T-helper 17 cell (primary cell): ENCODE measurements at regions not wholly inside any gene's neighbourhood (a gene's known extent, or its start where the extent isn't known, plus 50 kb on each side); places are given as distances from the start of the nearest gene placed in this dataset.
"Not testable (repeated sequence)": the region's sequence is repeated elsewhere in the genome, so short reads cannot be mapped to it uniquely, and the experiment has no call there.

ENCODE experiments used
- ATAC-seq: fragments of 150-1000 bp; cut with Tn5 transposase; 2 replicates; pipeline ENCODE4 v1.10.0; 2021; ENCODE audit warnings: mild to moderate bottlenecking, moderate library complexity
- DNase-seq, 3 donors: peaks; one replicate each; pipeline versions ENCODE4 v3.0.0 to v3.0.0-alpha.2; 2020 to 2021
- H3K9me3 ChIP-seq: one replicate; pipeline ENCODE4 v1.7.0; 2013; ENCODE audit warnings: low read length, mild to moderate bottlenecking; ENCODE audit not compliant: control insufficient read depth, poor library complexity, severe bottlenecking
- H3K27ac Mint-ChIP-seq: one replicate; pipeline ENCODE4 v1.8.0; 2022; ENCODE audit warnings: mild to moderate bottlenecking, moderate library complexity, mixed read lengths
- H3K27me3 Mint-ChIP-seq: one replicate; pipeline ENCODE4 v1.8.0; 2022; ENCODE audit warnings: mixed read lengths
- H3K36me3 Mint-ChIP-seq: one replicate; pipeline ENCODE4 v1.8.0; 2022; ENCODE audit warnings: low read depth, mixed read lengths
- H3K4me1 Mint-ChIP-seq: one replicate; pipeline ENCODE4 v1.8.0; 2022; ENCODE audit warnings: mild to moderate bottlenecking, mixed read lengths
- H3K4me3 Mint-ChIP-seq: one replicate; pipeline ENCODE4 v1.8.0; 2022; ENCODE audit warnings: mild to moderate bottlenecking, moderate library complexity, mixed read lengths

GRCh38 chr20:51178153-51178552 is 155.2 kb upstream of the KCNG1 start:
- Mint-ChIP-seq H3K4me1 (peaks cover 2% of the 10 kb centered on the region), H3K36me3 (no peaks in the 10 kb centered on the region), H3K27me3 (peaks cover 64% of the 10 kb centered on the region), H3K27ac (no peak overlapping the region), H3K4me3 (no peak overlapping the region)
- ATAC-seq (no peak), DNase-seq (no peak)
- no peaks in the 10 kb centered on the region for H3K9me3 ChIP-seq

- Mint-ChIP-seq H3K36me3 (no peaks in the 10 kb centered on the region), H3K27ac (no peak overlapping the region), H3K27me3 (peaks cover 69% of the 10 kb centered on the region), H3K4me3 (no peak overlapping the region), H3K4me1 (peaks cover 2% of the 10 kb centered on the region)
- DNase-seq (no peak), ATAC-seq (no peak)
- no peaks in the 10 kb centered on the region for H3K9me3 ChIP-seq
These were observed 154.0 kb upstream of the KCNG1 start for GRCh38 chr20:51176876-51177275.

- H3K4me3 Mint-ChIP-seq: no peak overlapping the region
- H3K27me3 Mint-ChIP-seq: peaks cover 65% of the 10 kb centered on the region
- no peaks in the 10 kb centered on the region for H3K36me3 Mint-ChIP-seq
- peaks cover 2% of the 10 kb centered on the region for H3K4me1 Mint-ChIP-seq
- no peak overlapping the region for H3K27ac Mint-ChIP-seq
- DNase-seq: no peak
- no peak for ATAC-seq
- H3K9me3 ChIP-seq: no peaks in the 10 kb centered on the region
These were observed 153.5 kb upstream of the KCNG1 start for GRCh38 chr20:51176446-51176845.

DNA sequence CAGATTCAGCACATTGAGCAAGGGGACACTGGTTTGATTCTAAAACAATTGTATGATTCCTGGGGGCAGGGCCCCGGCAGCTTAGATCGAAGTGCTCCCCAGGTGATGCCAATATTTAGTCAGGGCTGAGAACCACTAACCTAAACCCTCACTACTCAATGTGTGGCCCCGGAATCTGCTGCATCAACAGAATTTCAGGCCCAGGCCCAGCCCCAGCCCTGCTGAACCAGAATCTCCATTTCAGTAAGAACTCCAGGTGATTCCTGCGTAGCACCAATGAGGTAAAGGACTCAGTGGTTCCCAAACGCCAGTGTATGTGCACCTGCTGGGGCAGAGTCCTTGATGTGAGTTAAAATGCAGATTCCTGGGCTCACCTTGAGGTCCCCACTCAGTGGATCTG is 152.8 kb upstream of the KCNG1 start:
- no peaks in the 10 kb centered on the region for H3K36me3 Mint-ChIP-seq

DNA sequence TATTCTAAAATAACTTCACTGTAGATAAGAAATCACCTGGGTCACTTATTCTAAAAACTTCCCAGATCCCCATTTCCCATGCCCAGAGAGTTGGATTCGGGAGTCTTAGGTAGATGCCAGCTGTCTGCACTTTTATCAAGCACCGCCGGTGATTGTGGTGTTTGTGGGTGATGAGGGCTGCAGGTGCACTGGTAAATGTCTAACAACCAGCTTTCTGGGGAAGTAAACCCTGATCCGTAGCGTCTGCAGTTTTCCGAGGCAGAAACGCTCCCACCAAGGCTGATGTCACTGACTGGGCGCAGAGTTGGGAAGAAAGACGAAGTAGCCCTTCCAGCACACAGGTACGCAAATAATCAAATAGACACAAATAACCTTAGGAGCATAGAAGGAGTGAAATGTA is 152.2 kb upstream of the KCNG1 start:
- peaks cover 55% of the 10 kb centered on the region for H3K27me3 Mint-ChIP-seq
- ATAC-seq: no peak
- H3K4me1 Mint-ChIP-seq: peaks cover 2% of the 10 kb centered on the region
- no peaks in the 10 kb centered on the region for H3K9me3 ChIP-seq
- no peak overlapping the region for H3K27ac Mint-ChIP-seq
- no peaks in the 10 kb centered on the region for H3K36me3 Mint-ChIP-seq
- DNase-seq: no peak
- no peak overlapping the region for H3K4me3 Mint-ChIP-seq

More for the DNA sequence above, 152.8 kb upstream of the KCNG1 start:
- peaks cover 2% of the 10 kb centered on the region for H3K4me1 Mint-ChIP-seq
- H3K27me3 Mint-ChIP-seq: peaks cover 58% of the 10 kb centered on the region
- H3K27ac Mint-ChIP-seq: no peak overlapping the region
- no peaks in the 10 kb centered on the region for H3K9me3 ChIP-seq
- ATAC-seq (no peak), DNase-seq (no peak)
- H3K4me3 Mint-ChIP-seq: no peak overlapping the region

DNA sequence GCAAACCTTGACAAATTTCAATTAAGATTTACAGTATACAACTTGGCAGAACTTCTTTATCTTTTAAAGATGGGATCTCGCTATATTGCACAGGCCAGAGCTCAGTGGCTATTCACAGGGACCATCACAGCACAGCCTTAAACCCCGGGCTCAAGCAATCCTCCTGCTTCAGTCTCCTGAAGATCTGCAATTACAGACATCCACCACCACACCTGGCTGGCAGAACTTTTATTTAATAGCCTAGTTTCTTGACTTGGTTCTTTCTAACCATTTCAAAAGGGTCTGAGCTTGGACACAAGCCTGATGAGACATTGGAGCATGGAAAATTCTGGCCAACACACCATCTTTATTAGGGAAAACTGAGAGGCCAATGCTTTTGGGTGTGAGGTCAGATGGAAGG is 151.6 kb upstream of the KCNG1 start:
- Mint-ChIP-seq H3K4me1 (peaks cover 2% of the 10 kb centered on the region), H3K4me3 (no peak overlapping the region), H3K27me3 (peaks cover 56% of the 10 kb centered on the region)

GRCh38 chr20:51172558-51173428 is 149.9 kb upstream of the KCNG1 start:
- Mint-ChIP-seq H3K27me3 (peaks cover 58% of the 10 kb centered on the region), H3K27ac (no peak overlapping the region), H3K36me3 (no peaks in the 10 kb centered on the region), H3K4me3 (no peak overlapping the region), H3K4me1 (peaks cover 2% of the 10 kb centered on the region)
- ATAC-seq: no peak
- DNase-seq: no peak
- H3K9me3 ChIP-seq: no peaks in the 10 kb centered on the region

More for the DNA sequence above, 151.6 kb upstream of the KCNG1 start:
- Mint-ChIP-seq H3K36me3 (no peaks in the 10 kb centered on the region), H3K27ac (no peak overlapping the region)
- H3K9me3 ChIP-seq: no peaks in the 10 kb centered on the region
- no peak for DNase-seq
- ATAC-seq: no peak

DNA sequence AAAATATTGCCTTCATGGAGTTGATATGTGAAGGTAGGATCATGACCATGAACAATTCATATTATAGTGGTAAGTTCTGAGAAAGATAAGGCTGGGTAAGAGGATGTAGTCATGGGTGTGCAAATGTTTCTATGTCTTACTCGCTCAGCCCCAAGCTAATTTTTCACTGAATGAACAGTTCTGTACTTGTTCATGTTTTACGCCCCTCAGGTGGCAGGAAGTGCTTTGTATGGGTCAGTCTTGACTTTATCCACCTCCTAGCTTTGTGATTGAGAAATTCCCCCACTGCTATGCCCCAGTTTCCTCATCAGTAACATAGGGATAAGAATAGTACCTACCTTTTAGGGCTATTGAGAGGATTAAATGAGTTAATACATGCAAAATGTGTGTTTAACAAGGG is 148.2 kb upstream of the KCNG1 start:
- Mint-ChIP-seq H3K4me1 (no peaks in the 10 kb centered on the region), H3K4me3 (no peak overlapping the region), H3K36me3 (no peaks in the 10 kb centered on the region), H3K27ac (no peak overlapping the region), H3K27me3 (peaks cover 62% of the 10 kb centered on the region)
- H3K9me3 ChIP-seq: no peaks in the 10 kb centered on the region
- DNase-seq (no peak), ATAC-seq (no peak)

- Mint-ChIP-seq H3K36me3 (no peaks in the 10 kb centered on the region), H3K27ac (no peak overlapping the region), H3K27me3 (peaks cover 51% of the 10 kb centered on the region), H3K4me3 (no peak overlapping the region), H3K4me1 (no peaks in the 10 kb centered on the region)
- no peak for ATAC-seq
- no peaks in the 10 kb centered on the region for H3K9me3 ChIP-seq
- no peak for DNase-seq
These were observed 146.9 kb upstream of the KCNG1 start for GRCh38 chr20:51169813-51170212.

- H3K27me3 Mint-ChIP-seq: peaks cover 41% of the 10 kb centered on the region
- not testable (repeated sequence) for H3K4me1 Mint-ChIP-seq, H3K4me3 Mint-ChIP-seq, DNase-seq, H3K9me3 ChIP-seq, H3K36me3 Mint-ChIP-seq, ATAC-seq, H3K27ac Mint-ChIP-seq
These were observed 145.0 kb upstream of the KCNG1 start for GRCh38 chr20:51167911-51168310.

DNA sequence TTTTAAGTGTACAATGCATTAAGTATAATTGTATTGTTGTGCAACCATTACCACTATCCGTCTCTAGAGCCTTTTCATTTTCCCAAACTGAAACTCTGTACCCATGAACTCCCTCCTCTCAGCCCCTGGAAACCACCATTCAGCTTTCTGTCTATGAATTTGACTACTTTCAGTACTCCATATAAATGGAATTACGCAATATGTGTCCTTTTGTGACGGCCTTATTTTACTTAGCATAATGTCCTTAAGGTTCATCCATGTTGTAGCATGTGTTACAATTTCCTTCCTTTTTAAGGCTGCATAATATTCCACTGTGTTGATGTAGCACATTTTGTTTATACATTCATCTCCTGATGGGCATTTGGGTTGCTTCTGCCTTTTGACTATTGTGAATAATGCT is 143.6 kb upstream of the KCNG1 start:
- peaks cover 43% of the 10 kb centered on the region for H3K27me3 Mint-ChIP-seq
- no peak overlapping the region for H3K4me3 Mint-ChIP-seq
- H3K36me3 Mint-ChIP-seq: no peaks in the 10 kb centered on the region
- H3K4me1 Mint-ChIP-seq: no peaks in the 10 kb centered on the region
- no peaks in the 10 kb centered on the region for H3K9me3 ChIP-seq
- no peak for DNase-seq
- ATAC-seq: no peak
- H3K27ac Mint-ChIP-seq: no peak overlapping the region

GRCh38 chr20:51165131-51165530 is 142.2 kb upstream of the KCNG1 start:
- Mint-ChIP-seq H3K36me3 (no peaks in the 10 kb centered on the region), H3K4me1 (no peaks in the 10 kb centered on the region)

DNA sequence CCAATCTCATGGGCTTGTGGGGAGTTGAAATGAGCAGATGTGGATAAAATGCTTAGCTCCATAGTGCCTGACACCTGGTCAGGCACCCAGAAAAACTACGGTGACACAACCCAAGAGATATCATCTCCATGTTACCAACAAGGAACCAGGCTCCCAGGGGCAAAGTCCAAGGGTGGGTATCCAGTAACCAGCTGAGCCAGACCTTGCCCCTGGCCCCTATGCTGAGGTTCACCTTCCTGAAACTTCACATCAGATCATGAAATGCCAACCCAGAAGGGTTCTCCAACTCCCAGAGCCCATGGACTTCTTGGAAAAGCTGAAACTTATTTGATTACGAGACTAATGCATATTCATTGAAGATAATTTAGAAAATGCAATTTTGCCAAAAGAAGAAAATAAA is 141.8 kb upstream of the KCNG1 start:
- H3K36me3 Mint-ChIP-seq: no peaks in the 10 kb centered on the region
- peaks cover 46% of the 10 kb centered on the region for H3K27me3 Mint-ChIP-seq

More at GRCh38 chr20:51165131-51165530, 142.2 kb upstream of the KCNG1 start:
- Mint-ChIP-seq H3K4me3 (no peak overlapping the region), H3K27ac (no peak overlapping the region), H3K27me3 (peaks cover 50% of the 10 kb centered on the region)
- no peaks in the 10 kb centered on the region for H3K9me3 ChIP-seq
- ATAC-seq (no peak), DNase-seq (no peak)

DNA sequence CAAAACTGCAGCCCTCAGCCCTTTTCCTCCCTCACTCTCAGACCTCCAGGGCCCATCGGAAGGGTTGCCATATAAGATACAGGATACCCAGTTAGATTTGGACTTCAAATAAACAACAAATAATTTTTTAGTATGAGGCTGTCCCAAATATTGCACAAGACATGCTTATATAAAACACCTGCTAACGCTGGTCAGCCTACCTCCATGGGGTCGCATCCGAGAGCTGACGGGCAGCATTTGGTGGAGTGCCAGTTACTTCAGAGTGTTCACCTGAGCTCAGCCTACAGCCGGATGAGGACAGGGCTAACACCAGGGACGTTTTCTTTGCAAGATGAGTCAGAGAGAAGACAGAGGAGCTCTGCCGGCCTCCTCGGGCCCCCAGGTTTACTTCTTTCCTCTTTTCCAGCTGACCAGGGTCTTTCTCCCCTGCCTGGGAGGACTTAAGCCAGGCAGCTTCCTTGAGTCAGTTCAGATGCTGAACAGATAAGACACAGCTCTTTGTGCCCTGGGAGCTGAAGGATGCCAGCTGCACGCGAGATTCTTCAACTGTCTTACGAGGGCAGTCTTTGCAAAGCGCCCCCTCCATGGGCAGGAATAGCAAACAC is 141.2 kb upstream of the KCNG1 start:
- H3K4me1 Mint-ChIP-seq: no peaks in the 10 kb centered on the region
- DNase-seq (no peak), ATAC-seq (no peak)
- H3K9me3 ChIP-seq: no peaks in the 10 kb centered on the region
- peaks cover 46% of the 10 kb centered on the region for H3K27me3 Mint-ChIP-seq
- H3K36me3 Mint-ChIP-seq: no peaks in the 10 kb centered on the region
- no peak overlapping the region for H3K4me3 Mint-ChIP-seq
- H3K27ac Mint-ChIP-seq: no peak overlapping the region

More for the DNA sequence above, 141.8 kb upstream of the KCNG1 start:
- Mint-ChIP-seq H3K4me3 (no peak overlapping the region), H3K27ac (no peak overlapping the region), H3K4me1 (no peaks in the 10 kb centered on the region)
- no peak for DNase-seq
- no peak for ATAC-seq
- no peaks in the 10 kb centered on the region for H3K9me3 ChIP-seq
